NCI-H82 treated with DMSO at 0.1 percent for 48 hours (cell line): ENCODE measurements at regions not wholly inside any gene's neighbourhood (a gene's known extent, or its start where the extent isn't known, plus 50 kb on each side); places are given as distances from the start of the nearest gene placed in this dataset.
"Not testable (repeated sequence)": the region's sequence is repeated elsewhere in the genome, so short reads cannot be mapped to it uniquely, and the experiment has no call there.

ENCODE experiments used
- DNase-seq: peaks from one replicate; lab custom pipeline; 2025; ENCODE audit not compliant: unreplicated experiment; lab: John Stamatoyannopoulos, UW

- DNase-seq: no peak
These were observed 392.4 kb downstream of the TECRL start for GRCh38 chr4:64016893-64017292.

- DNase-seq: no peak
These were observed 394.6 kb downstream of the TECRL start for GRCh38 chr4:64014647-64015046.

- DNase-seq: no peak
These were observed 407.9 kb downstream of the TECRL start for GRCh38 chr4:64001229-64001898.

- DNase-seq: no peak
These were observed 409.0 kb downstream of the TECRL start for GRCh38 chr4:64000241-64000640.

GRCh38 chr4:63986253-63986652 is 423.0 kb downstream of the TECRL start:
- DNase-seq: no peak

- no peak for DNase-seq
These were observed 426.0 kb downstream of the TECRL start for GRCh38 chr4:63983224-63983623.

- DNase-seq: no peak
These were observed 443.4 kb downstream of the TECRL start for GRCh38 chr4:63965875-63966274.

GRCh38 chr4:63942706-63943286 is 466.5 kb downstream of the TECRL start:
- not testable (repeated sequence) for DNase-seq

- DNase-seq: no peak
These were observed 471.3 kb downstream of the TECRL start for GRCh38 chr4:63937961-63938360.

GRCh38 chr4:63922146-63922545 is 487.1 kb downstream of the TECRL start:
- no peak for DNase-seq

- DNase-seq: no peak
These were observed 487.7 kb downstream of the TECRL start for GRCh38 chr4:63921561-63921960.

GRCh38 chr4:63919636-63920365 is 489.4 kb downstream of the TECRL start:
- DNase-seq: no peak

- no peak for DNase-seq
These were observed 502.5 kb downstream of the TECRL start for GRCh38 chr4:63906660-63907183.

GRCh38 chr4:63904201-63904600 is 505.0 kb downstream of the TECRL start:
- DNase-seq: no peak

GRCh38 chr4:63901304-63901703 is 507.9 kb downstream of the TECRL start:
- DNase-seq: no peak

GRCh38 chr4:63898961-63899360 is 510.3 kb downstream of the TECRL start:
- no peak for DNase-seq

- no peak for DNase-seq
These were observed 515.1 kb downstream of the TECRL start for GRCh38 chr4:63894161-63894560.

GRCh38 chr4:63869370-63869769 is 539.9 kb downstream of the TECRL start:
- DNase-seq: no peak

GRCh38 chr4:63851496-63851895 is 557.8 kb downstream of the TECRL start:
- no peak for DNase-seq

- no peak for DNase-seq
These were observed 568.0 kb downstream of the TECRL start for GRCh38 chr4:63841266-63841665.

GRCh38 chr4:63831590-63832155 is 577.6 kb downstream of the TECRL start:
- DNase-seq: no peak
